ENCODE measurements at regions not wholly inside any gene's neighbourhood (a gene's known extent, or its start where the extent isn't known, plus 50 kb on each side); places are given as distances from the start of the nearest gene placed in this dataset.

GRCh38 chrX:69395306-69395705 lies 108.8 kb upstream of the NALF2 start:
- Histone ChIP-seq H3K27me3 (ENCODE audit: control insufficient read depth, insufficient read depth, low read length) (peaks cover 36% of the 10 kb centered on the region), H3K9ac (ENCODE audit: low read length) (no peak overlapping the region), H3K36me3 (ENCODE audit: control insufficient read depth, insufficient read depth, low read length) (no peaks in the 10 kb centered on the region), H3K4me3 (ENCODE audit: low read depth, low read length) (no peak overlapping the region), H3K4me1 (ENCODE audit: control insufficient read depth, insufficient read depth, low read length) (peaks cover 17% of the 10 kb centered on the region), H3K27ac (ENCODE audit: low read depth, low read length) (no peak overlapping the region), H3K9me3 (ENCODE audit: control insufficient read depth, insufficient read depth, low read depth, low read length) (no peaks in the 10 kb centered on the region; the same call in 1 of the 2 replicates)

GRCh38 chrX:69389101-69389501 lies 115.0 kb upstream of the NALF2 start:
- peaks cover 15% of the 10 kb centered on the region for H3K4me1 ChIP-seq (ENCODE audit: control insufficient read depth, insufficient read depth, low read length)
- peaks cover 70% of the 10 kb centered on the region for H3K27me3 ChIP-seq (ENCODE audit: control insufficient read depth, insufficient read depth, low read length)
- H3K9me3 ChIP-seq (ENCODE audit: control insufficient read depth, insufficient read depth, low read depth, low read length): no peaks in the 10 kb centered on the region; the same call in 1 of the 2 replicates
- H3K36me3 ChIP-seq (ENCODE audit: control insufficient read depth, insufficient read depth, low read length): no peaks in the 10 kb centered on the region
- H3K27ac ChIP-seq (ENCODE audit: low read depth, low read length): no peak overlapping the region
- H3K9ac ChIP-seq (ENCODE audit: low read length): no peak overlapping the region
- H3K4me3 ChIP-seq (ENCODE audit: low read depth, low read length): no peak overlapping the region

GRCh38 chrX:69388526-69388925 lies 115.6 kb upstream of the NALF2 start:
- H3K9me3 ChIP-seq (ENCODE audit: control insufficient read depth, insufficient read depth, low read depth, low read length): no peaks in the 10 kb centered on the region; the same call in 1 of the 2 replicates
- no peak overlapping the region for H3K27ac ChIP-seq (ENCODE audit: low read depth, low read length)
- H3K27me3 ChIP-seq (ENCODE audit: control insufficient read depth, insufficient read depth, low read length): peaks cover 72% of the 10 kb centered on the region
- H3K36me3 ChIP-seq (ENCODE audit: control insufficient read depth, insufficient read depth, low read length): no peaks in the 10 kb centered on the region
- no peak overlapping the region for H3K4me3 ChIP-seq (ENCODE audit: low read depth, low read length)
- H3K4me1 ChIP-seq (ENCODE audit: control insufficient read depth, insufficient read depth, low read length): peaks cover 15% of the 10 kb centered on the region
- no peak overlapping the region for H3K9ac ChIP-seq (ENCODE audit: low read length)

GRCh38 chrX:69387567-69388487 lies 116.3 kb upstream of the NALF2 start:
- H3K9me3 ChIP-seq (ENCODE audit: control insufficient read depth, insufficient read depth, low read depth, low read length): no peaks in the 10 kb centered on the region
- H3K27me3 ChIP-seq (ENCODE audit: control insufficient read depth, insufficient read depth, low read length): peaks cover 66% of the 10 kb centered on the region
- H3K27ac ChIP-seq (ENCODE audit: low read depth, low read length): no peak overlapping the region
- H3K36me3 ChIP-seq (ENCODE audit: control insufficient read depth, insufficient read depth, low read length): no peaks in the 10 kb centered on the region
- H3K4me1 ChIP-seq (ENCODE audit: control insufficient read depth, insufficient read depth, low read length): peaks cover 15% of the 10 kb centered on the region
- H3K4me3 ChIP-seq (ENCODE audit: low read depth, low read length): no peak overlapping the region
- H3K9ac ChIP-seq (ENCODE audit: low read length): no peak overlapping the region

DNA sequence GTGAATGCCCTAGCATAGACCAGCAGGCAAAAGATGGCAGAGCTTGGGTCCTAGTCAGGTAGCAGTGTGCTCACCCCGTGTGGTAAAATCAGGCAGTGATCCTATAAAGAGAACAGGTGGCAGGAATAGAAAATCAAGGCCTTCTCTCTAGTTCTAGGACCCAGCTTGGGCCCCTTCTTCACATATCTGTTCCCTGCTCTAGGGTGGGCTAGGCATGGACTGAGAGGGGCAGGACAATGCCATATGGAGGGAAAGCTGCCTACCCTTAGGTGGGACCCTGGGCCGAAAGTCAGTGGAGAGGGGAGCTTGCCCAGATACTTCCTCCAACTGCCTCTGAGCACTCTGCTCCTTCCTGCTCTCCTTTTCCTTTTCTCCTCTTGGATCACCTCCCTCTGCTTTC lies 117.4 kb upstream of the NALF2 start:
- H3K27ac ChIP-seq (ENCODE audit: low read depth, low read length): no peak overlapping the region
- H3K27me3 ChIP-seq (ENCODE audit: control insufficient read depth, insufficient read depth, low read length): peaks cover 64% of the 10 kb centered on the region
- H3K36me3 ChIP-seq (ENCODE audit: control insufficient read depth, insufficient read depth, low read length): no peaks in the 10 kb centered on the region
- H3K4me3 ChIP-seq (ENCODE audit: low read depth, low read length): no peak overlapping the region
- no peaks in the 10 kb centered on the region for H3K9me3 ChIP-seq (ENCODE audit: control insufficient read depth, insufficient read depth, low read depth, low read length)
- H3K9ac ChIP-seq (ENCODE audit: low read length): no peak overlapping the region
- peaks cover 15% of the 10 kb centered on the region for H3K4me1 ChIP-seq (ENCODE audit: control insufficient read depth, insufficient read depth, low read length)

DNA sequence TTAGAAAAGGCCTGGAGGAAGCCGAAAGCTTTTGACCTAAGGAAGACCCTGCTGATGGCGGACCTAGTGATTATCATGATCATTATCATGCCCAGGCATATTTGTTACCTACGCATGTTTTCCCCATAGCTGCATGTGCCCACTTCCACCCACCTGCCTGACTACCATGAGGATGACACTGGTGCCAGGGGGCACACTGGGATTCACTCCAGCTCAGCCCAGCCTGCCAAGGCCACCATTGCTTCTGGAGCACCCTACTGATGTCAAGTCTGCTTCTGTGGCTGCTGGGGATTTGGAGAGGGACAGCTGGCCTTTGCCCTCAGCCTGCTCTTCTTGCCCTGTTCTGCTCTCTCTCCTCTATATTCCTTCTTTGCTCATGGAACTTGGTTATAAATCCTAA lies 124.7 kb upstream of the NALF2 start:
- Histone ChIP-seq H3K9me3 (ENCODE audit: control insufficient read depth, insufficient read depth, low read depth, low read length) (peaks cover 10% of the 10 kb centered on the region), H3K4me1 (ENCODE audit: control insufficient read depth, insufficient read depth, low read length) (no peaks in the 10 kb centered on the region), H3K9ac (ENCODE audit: low read length) (no peak overlapping the region), H3K27me3 (ENCODE audit: control insufficient read depth, insufficient read depth, low read length) (peaks cover 12% of the 10 kb centered on the region), H3K36me3 (ENCODE audit: control insufficient read depth, insufficient read depth, low read length) (no peaks in the 10 kb centered on the region), H3K27ac (ENCODE audit: low read depth, low read length) (no peak overlapping the region), H3K4me3 (ENCODE audit: low read depth, low read length) (no peak overlapping the region)

GRCh38 chrX:69374569-69374968 lies 129.6 kb upstream of the NALF2 start:
- peaks cover 2% of the 10 kb centered on the region; the same call in 1 of the 2 replicates for H3K27me3 ChIP-seq (ENCODE audit: control insufficient read depth, insufficient read depth, low read length)
- no peak overlapping the region for H3K27ac ChIP-seq (ENCODE audit: low read depth, low read length)
- H3K9me3 ChIP-seq (ENCODE audit: control insufficient read depth, insufficient read depth, low read depth, low read length): peaks cover 10% of the 10 kb centered on the region
- no peak overlapping the region for H3K9ac ChIP-seq (ENCODE audit: low read length)
- no peaks in the 10 kb centered on the region for H3K36me3 ChIP-seq (ENCODE audit: control insufficient read depth, insufficient read depth, low read length)
- no peak overlapping the region for H3K4me3 ChIP-seq (ENCODE audit: low read depth, low read length)
- no peaks in the 10 kb centered on the region for H3K4me1 ChIP-seq (ENCODE audit: control insufficient read depth, insufficient read depth, low read length)

DNA sequence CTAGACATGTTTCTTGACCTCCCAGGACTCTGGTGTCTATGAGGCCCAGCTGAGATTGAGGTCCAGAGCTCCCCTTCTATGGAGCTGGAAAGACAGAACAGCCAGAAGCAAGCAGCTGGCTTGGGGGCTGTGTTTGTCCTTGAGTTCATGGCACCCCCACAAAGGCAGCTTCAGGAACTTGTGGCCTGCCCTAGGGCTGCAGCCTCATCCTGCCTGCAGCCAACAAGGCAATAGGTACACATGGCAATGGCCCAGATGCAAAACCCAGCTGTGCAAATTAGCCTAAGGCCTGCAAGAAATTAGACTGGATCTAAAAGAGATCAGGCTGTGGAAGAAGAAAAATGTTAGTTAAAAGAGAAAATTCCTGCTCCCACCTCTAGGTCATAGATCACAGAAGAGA lies 131.7 kb upstream of the NALF2 start:
- no peaks in the 10 kb centered on the region for H3K4me1 ChIP-seq (ENCODE audit: control insufficient read depth, insufficient read depth, low read length)
- H3K27ac ChIP-seq (ENCODE audit: low read depth, low read length): no peak overlapping the region
- no peak overlapping the region for H3K4me3 ChIP-seq (ENCODE audit: low read depth, low read length)
- H3K9ac ChIP-seq (ENCODE audit: low read length): no peak overlapping the region
- no peaks in the 10 kb centered on the region for H3K36me3 ChIP-seq (ENCODE audit: control insufficient read depth, insufficient read depth, low read length)
- peaks cover 1% of the 10 kb centered on the region; the same call in 1 of the 2 replicates for H3K27me3 ChIP-seq (ENCODE audit: control insufficient read depth, insufficient read depth, low read length)
- H3K9me3 ChIP-seq (ENCODE audit: control insufficient read depth, insufficient read depth, low read depth, low read length): peaks cover 9% of the 10 kb centered on the region

GRCh38 chrX:69371159-69371558 lies 133.0 kb upstream of the NALF2 start:
- Histone ChIP-seq H3K36me3 (ENCODE audit: control insufficient read depth, insufficient read depth, low read length) (no peaks in the 10 kb centered on the region), H3K9me3 (ENCODE audit: control insufficient read depth, insufficient read depth, low read depth, low read length) (no peaks in the 10 kb centered on the region; the same call in 1 of the 2 replicates), H3K27me3 (ENCODE audit: control insufficient read depth, insufficient read depth, low read length) (no peaks in the 10 kb centered on the region; the same call in 1 of the 2 replicates), H3K4me3 (ENCODE audit: low read depth, low read length) (no peak overlapping the region), H3K4me1 (ENCODE audit: control insufficient read depth, insufficient read depth, low read length) (no peaks in the 10 kb centered on the region), H3K27ac (ENCODE audit: low read depth, low read length) (no peak overlapping the region), H3K9ac (ENCODE audit: low read length) (no peak overlapping the region)

- Histone ChIP-seq H3K4me1 (ENCODE audit: control insufficient read depth, insufficient read depth, low read length) (no peaks in the 10 kb centered on the region), H3K27ac (ENCODE audit: low read depth, low read length) (no peak overlapping the region), H3K27me3 (ENCODE audit: control insufficient read depth, insufficient read depth, low read length) (no peaks in the 10 kb centered on the region; the same call in 1 of the 2 replicates), H3K36me3 (ENCODE audit: control insufficient read depth, insufficient read depth, low read length) (no peaks in the 10 kb centered on the region), H3K9me3 (ENCODE audit: control insufficient read depth, insufficient read depth, low read depth, low read length) (no peaks in the 10 kb centered on the region; the same call in 1 of the 2 replicates), H3K4me3 (ENCODE audit: low read depth, low read length) (no peak overlapping the region), H3K9ac (ENCODE audit: low read length) (no peak overlapping the region)
Observed at GRCh38 chrX:69369999-69370398, 134.1 kb upstream of the NALF2 start.

GRCh38 chrX:69366183-69366582 lies 137.9 kb upstream of the NALF2 start:
- no peak overlapping the region for H3K4me3 ChIP-seq (ENCODE audit: low read depth, low read length)
- H3K9ac ChIP-seq (ENCODE audit: low read length): no peak overlapping the region
- no peaks in the 10 kb centered on the region; the same call in 1 of the 2 replicates for H3K9me3 ChIP-seq (ENCODE audit: control insufficient read depth, insufficient read depth, low read depth, low read length)
- no peak overlapping the region for H3K27ac ChIP-seq (ENCODE audit: low read depth, low read length)
- peaks cover under 1% of the 10 kb centered on the region; the same call in 1 of the 2 replicates for H3K27me3 ChIP-seq (ENCODE audit: control insufficient read depth, insufficient read depth, low read length)
- peaks cover 3% of the 10 kb centered on the region; the same call in 1 of the 2 replicates for H3K4me1 ChIP-seq (ENCODE audit: control insufficient read depth, insufficient read depth, low read length)
- no peaks in the 10 kb centered on the region for H3K36me3 ChIP-seq (ENCODE audit: control insufficient read depth, insufficient read depth, low read length)
